ENCODE measurements at regions not wholly inside any gene's neighbourhood (a gene's known extent, or its start where the extent isn't known, plus 50 kb on each side); places are given as distances from the start of the nearest gene placed in this dataset.

GRCh38 chr11:92671081-92671480 is 298.4 kb upstream of the MTNR1B start:
- H2AFZ ChIP-seq (ENCODE audit: low read depth, low read length), result no peak overlapping the region
- no peaks in the 10 kb centered on the region for H4K20me1 ChIP-seq (ENCODE audit: insufficient read depth)
- H3K9ac ChIP-seq (ENCODE audit: low read length), result no peak overlapping the region
- H3K79me2 ChIP-seq (replicated peaks; ENCODE audit: insufficient read depth, low read length), result no peaks in the 10 kb centered on the region
- no peaks in the 10 kb centered on the region for H3K9me3 ChIP-seq (ENCODE audit: low read length)
- H3K4me2 ChIP-seq (ENCODE audit: low read length), result no peak overlapping the region
- H3K36me3 ChIP-seq (ENCODE audit: insufficient read depth, low read length), result no peaks in the 10 kb centered on the region
- H3K9me2 ChIP-seq (ENCODE audit: insufficient read depth, low read length), result no peaks in the 10 kb centered on the region
- H3K4me3 ChIP-seq (ENCODE audit: low read length), result no peak overlapping the region
- H3K27ac ChIP-seq (ENCODE audit: low read length), result no peak overlapping the region
- H3F3A ChIP-seq (ENCODE audit: insufficient read depth, low read length, poor library complexity, severe bottlenecking), result no peaks in the 10 kb centered on the region
- H3K27me3 ChIP-seq (ENCODE audit: insufficient read depth, low read depth, low read length), result no peaks in the 10 kb centered on the region
- TF ChIP-seq CTCF (IDR thresholded peaks at IDR 0.05; ENCODE audit: poor library complexity, severe bottlenecking) (no peak), TAF1 (IDR thresholded peaks at IDR 0.05; ENCODE audit: low read depth) (no peak), EP300 (conservative IDR thresholded peaks at IDR 0.05; ENCODE audit: poor library complexity, severe bottlenecking) (no peak), RAD21 (conservative IDR thresholded peaks at IDR 0.05) (no peak), MXI1 (conservative IDR thresholded peaks at IDR 0.05; ENCODE audit: poor library complexity, severe bottlenecking) (no peak), SMC3 (conservative IDR thresholded peaks at IDR 0.05; ENCODE audit: poor library complexity) (no peak), EZH2 (IDR thresholded peaks at IDR 0.05; ENCODE audit: borderline replicate concordance, insufficient read depth, low read length, poor library complexity, severe bottlenecking) (no peak), POLR2AphosphoS5 (IDR thresholded peaks at IDR 0.05) (no peak), REST (IDR thresholded peaks at IDR 0.05; ENCODE audit: borderline replicate concordance) (no peak)

GRCh38 chr11:92675303-92675702 is 294.1 kb upstream of the MTNR1B start:
- no peak overlapping the region for H3K27ac ChIP-seq (ENCODE audit: low read length)
- no peak overlapping the region for H3K4me3 ChIP-seq (ENCODE audit: low read length)
- no peaks in the 10 kb centered on the region for H3K9me3 ChIP-seq (ENCODE audit: low read length)
- H3K9ac ChIP-seq (ENCODE audit: low read length), result no peak overlapping the region
- no peak overlapping the region for H2AFZ ChIP-seq (ENCODE audit: low read depth, low read length)
- H3K36me3 ChIP-seq (ENCODE audit: insufficient read depth, low read length), result no peaks in the 10 kb centered on the region
- H3F3A ChIP-seq (ENCODE audit: insufficient read depth, low read length, poor library complexity, severe bottlenecking), result no peaks in the 10 kb centered on the region
- TF ChIP-seq CTCF (IDR thresholded peaks at IDR 0.05; ENCODE audit: poor library complexity, severe bottlenecking) (no peak), TAF1 (IDR thresholded peaks at IDR 0.05; ENCODE audit: low read depth) (no peak), POLR2AphosphoS5 (IDR thresholded peaks at IDR 0.05) (no peak), REST (IDR thresholded peaks at IDR 0.05; ENCODE audit: borderline replicate concordance) (no peak), EZH2 (IDR thresholded peaks at IDR 0.05; ENCODE audit: borderline replicate concordance, insufficient read depth, low read length, poor library complexity, severe bottlenecking) (no peak), EP300 (conservative IDR thresholded peaks at IDR 0.05; ENCODE audit: poor library complexity, severe bottlenecking) (no peak), MXI1 (conservative IDR thresholded peaks at IDR 0.05; ENCODE audit: poor library complexity, severe bottlenecking) (no peak), SMC3 (conservative IDR thresholded peaks at IDR 0.05; ENCODE audit: poor library complexity) (no peak), RAD21 (conservative IDR thresholded peaks at IDR 0.05) (no peak)
- H3K27me3 ChIP-seq (ENCODE audit: insufficient read depth, low read depth, low read length), result no peaks in the 10 kb centered on the region
- H3K4me2 ChIP-seq (ENCODE audit: low read length), result no peak overlapping the region
- no peaks in the 10 kb centered on the region for H3K9me2 ChIP-seq (ENCODE audit: insufficient read depth, low read length)
- H3K79me2 ChIP-seq (replicated peaks; ENCODE audit: insufficient read depth, low read length), result no peaks in the 10 kb centered on the region
- H4K20me1 ChIP-seq (ENCODE audit: insufficient read depth), result no peaks in the 10 kb centered on the region

All from neural cell (in vitro differentiated cells).